K562 (cell line): ENCODE measurements at regions not wholly inside any gene's neighbourhood (a gene's known extent, or its start where the extent isn't known, plus 50 kb on each side); places are given as distances from the start of the nearest gene placed in this dataset.

Source experiments
- ATAC-seq: fragments of 200-7000 bp; cut with Tn5 transposase; 3 replicates; pipeline ENCODE4 v1.9.1; 2020; ENCODE audit warnings: moderate library complexity
- BruUV-seq: library from RNA; stranded (reverse); fragments of 400-500 nt; replicated peaks from 2 replicates; lab custom pipeline; 2021; lab: Mats Ljungman, UMichigan
- CTCF ChIA-PET: fragments of 300-600 bp; formaldehyde crosslinking; extraction: SDS; loops from one replicate; lab custom pipeline; 2021; ENCODE audit warnings: low intra/inter-chr PET ratio; lab: Yijun Ruan, JAX
- POLR2A ChIA-PET: fragments of 300-600, 350-650 bp; sonication (Branson Sonifier 250); formaldehyde crosslinking; extraction: SDS; loops from one replicate; lab custom pipeline; 2021; ENCODE audit warnings: antibody characterized with exemption, inconsistent platforms; lab: Yijun Ruan, JAX
- DNase-seq, 4 experiments: peaks; one replicate each; pipeline versions ENCODE4 v3.0.0 to v3.0.0-alpha.2; 2011 to 2018; ENCODE audit warnings: low spot score in 3 of 4, mixed read lengths in 3 of 4; ENCODE audit errors: extremely low read depth in 1 of 4
- FAIRE-seq: peaks from 2 replicates; lab custom pipeline; 2011; peaks lifted over from hg19 to GRCh38; lab: Jason Lieb, UNC
- H2AFZ ChIP-seq: 2 replicates; pipeline ENCODE4 v1.6.0; 2011; ENCODE audit warnings: low read depth, low read length, control low read depth, inconsistent platforms
- H3K27ac ChIP-seq: fragments of 200-600 bp; 3 replicates; pipeline ENCODE4 v1.8.0; 2011; ENCODE audit warnings: low read depth, mild to moderate bottlenecking, control low read depth, inconsistent platforms, low read length, moderate library complexity, mixed read lengths; ENCODE audit errors: extremely low read depth
- H3K27me3 ChIP-seq, 2 experiments: fragments of 300-600 bp in 1 of 2; 2 replicates in 1 of 2; 3 replicates in 1 of 2; pipeline versions ENCODE4 v1.6.0 to v1.8.0; 2011; ENCODE audit warnings: inconsistent platforms in 2 of 2, low read length in 2 of 2, mild to moderate bottlenecking in 1 of 2, mixed read lengths in 1 of 2, moderate library complexity in 1 of 2; ENCODE audit not compliant: control insufficient read depth in 2 of 2, insufficient read depth in 2 of 2
- H3K36me3 ChIP-seq: fragments of 300-600 bp; 3 replicates; pipeline ENCODE4 v1.8.0; 2011; ENCODE audit warnings: mild to moderate bottlenecking, low read length, inconsistent platforms; ENCODE audit not compliant: control insufficient read depth, insufficient read depth
- H3K4me1 ChIP-seq, 2 experiments: fragments of 200-600 bp in 1 of 2; replicated peaks in 1 of 2; 2 replicates in 1 of 2; 3 replicates in 1 of 2; pipeline versions ENCODE4 v1.5.1 to v1.8.0; 2011; ENCODE audit warnings: inconsistent platforms in 2 of 2, low read length in 2 of 2, mild to moderate bottlenecking in 1 of 2, mixed read lengths in 1 of 2, moderate library complexity in 1 of 2; ENCODE audit not compliant: control insufficient read depth in 2 of 2, insufficient read depth in 2 of 2
- H3K4me2 ChIP-seq: 2 replicates; pipeline ENCODE4 v1.6.1; 2011; ENCODE audit warnings: low read length, control low read depth, inconsistent platforms, mixed read lengths; ENCODE audit not compliant: insufficient read depth
- H3K4me3 ChIP-seq: fragments of 200-600 bp; sonication (generic), shearing (Covaris generic); 2 replicates; pipeline ENCODE4 v1.5.1; 2016; ENCODE audit warnings: control low read depth, inconsistent platforms
- H3K79me2 ChIP-seq: fragments of 200-600 bp; 3 replicates; pipeline ENCODE4 v1.8.0; 2011; ENCODE audit warnings: low read length, inconsistent platforms; ENCODE audit not compliant: control insufficient read depth, insufficient read depth
- H3K9ac ChIP-seq, 2 experiments: 2 replicates each; pipeline versions ENCODE4 v1.6.0 to v1.6.1; 2011; ENCODE audit warnings: low read depth in 2 of 2, low read length in 2 of 2, control low read depth in 1 of 2, inconsistent platforms in 1 of 2, mild to moderate bottlenecking in 1 of 2, mixed read lengths in 1 of 2; ENCODE audit not compliant: insufficient read depth in 1 of 2
- H3K9me1 ChIP-seq: one replicate; pipeline ENCODE4 v1.6.0; 2011; ENCODE audit warnings: inconsistent platforms, mild to moderate bottlenecking, low read length, moderate library complexity; ENCODE audit not compliant: control insufficient read depth, insufficient read depth
- H3K9me3 ChIP-seq: replicated peaks from 2 replicates; pipeline ENCODE4 v1.5.1; 2011; ENCODE audit warnings: low read depth, low read length, inconsistent platforms; ENCODE audit not compliant: control insufficient read depth, insufficient read depth
- H4K20me1 ChIP-seq: replicated peaks from 2 replicates; pipeline ENCODE4 v1.6.1; 2011; ENCODE audit warnings: low read length, inconsistent platforms, mixed read lengths; ENCODE audit not compliant: control insufficient read depth, insufficient read depth
- HMG20A ChIP-seq: fragments of 450-650 bp; formaldehyde crosslinking; conservative IDR thresholded peaks from 2 replicates; pipeline ENCODE4 v1.4.0; 2020; ENCODE audit warnings: mild to moderate bottlenecking, mixed read lengths
- MCM3 ChIP-seq: fragments of 450-650 bp; IDR thresholded peaks from 2 replicates; pipeline ENCODE4 v1.6.1; 2016
- POLR2AphosphoS5 ChIP-seq: IDR thresholded peaks from 2 replicates; pipeline ENCODE4 v1.6.1; 2011; ENCODE audit warnings: mild to moderate bottlenecking, low read depth, low read length, moderate library complexity; ENCODE audit not compliant: control insufficient read depth, insufficient read depth
- RBM14 ChIP-seq: fragments of 200-400 bp; formaldehyde crosslinking; IDR thresholded peaks from 2 replicates; pipeline ENCODE4 v1.6.1; 2018; ENCODE audit warnings: low read depth, mild to moderate bottlenecking, low read length, moderate library complexity, borderline replicate concordance; ENCODE audit not compliant: insufficient read depth
- RBM34 ChIP-seq: fragments of 200-400 bp; formaldehyde crosslinking; IDR thresholded peaks from 2 replicates; pipeline ENCODE4 v1.6.1; 2018; ENCODE audit warnings: low read length, borderline replicate concordance; ENCODE audit not compliant: insufficient read depth
- RNF2 ChIP-seq: sonication (generic); IDR thresholded peaks from 2 replicates; pipeline ENCODE4 v1.6.1; 2016
- STAT5A ChIP-seq: IDR thresholded peaks from 2 replicates; pipeline ENCODE4 v1.6.1; 2012; ENCODE audit warnings: low read length, inconsistent platforms, borderline replicate concordance
- TAF15 ChIP-seq: fragments of 200-400 bp; formaldehyde crosslinking; IDR thresholded peaks from 2 replicates; pipeline ENCODE4 v1.6.1; 2017; ENCODE audit warnings: mild to moderate bottlenecking, low read depth, low read length, moderate library complexity
- ZBTB17 ChIP-seq: fragments of 450-650 bp; formaldehyde crosslinking; IDR thresholded peaks from 2 replicates; pipeline ENCODE4 v1.4.0; 2020; ENCODE audit warnings: mild to moderate bottlenecking
- ZNF444 ChIP-seq: fragments of 250-450 bp; sonication (Bioruptor Pico); IDR thresholded peaks from 2 replicates; pipeline ENCODE4 v1.4.0; 2020; ENCODE audit warnings: mild to moderate bottlenecking, moderate library complexity
- ZNF696 ChIP-seq: fragments of 250-450 bp; sonication (Bioruptor Pico); conservative IDR thresholded peaks from 2 replicates; pipeline ENCODE4 v1.4.0; 2020; ENCODE audit warnings: mild to moderate bottlenecking, moderate library complexity
- ZNF764 ChIP-seq: fragments of 250-450 bp; sonication (Bioruptor Pico); IDR thresholded peaks from 2 replicates; pipeline ENCODE4 v1.4.0; 2020; ENCODE audit warnings: low read depth, mild to moderate bottlenecking, moderate library complexity
- WGBS: fragments of 100-300 bp; shearing (Covaris generic); methylation state at CpG from one replicate; pipeline ENCODE4 v1.1.6; 2016; ENCODE audit warnings: low coverage, mixed read lengths; ENCODE audit not compliant: insufficient coverage; ENCODE audit errors: missing lambda C conversion rate; 5-methylcytosine and 5-hydroxymethylcytosine counted together
- in situ Hi-C: fragments of 300-500 bp; cut with MboI; formaldehyde crosslinking; loops from 4 replicates; pipeline ENCODE4 v1.15.0; 2018; ENCODE audit warnings: inconsistent platforms, mixed read lengths
- intact Hi-C: fragments of 100-400 bp; cut with micrococcal nuclease; formaldehyde crosslinking; loops from 2 replicates; pipeline ENCODE4 v1.14.2; 2022
- TF ChIP-seq, protein P1 (sequence below): sonication (generic); formaldehyde crosslinking; IDR thresholded peaks from 2 replicates; pipeline ENCODE4 v1.8.0; 2023; ENCODE audit warnings: missing genetic modification reagents, mild to moderate bottlenecking, borderline replicate concordance
- TF ChIP-seq, protein P2 (sequence below): sonication (generic); formaldehyde crosslinking; IDR thresholded peaks from 2 replicates; pipeline ENCODE4 v1.9.0; 2022; ENCODE audit warnings: mild to moderate bottlenecking, missing genetic modification reagents

DNA sequence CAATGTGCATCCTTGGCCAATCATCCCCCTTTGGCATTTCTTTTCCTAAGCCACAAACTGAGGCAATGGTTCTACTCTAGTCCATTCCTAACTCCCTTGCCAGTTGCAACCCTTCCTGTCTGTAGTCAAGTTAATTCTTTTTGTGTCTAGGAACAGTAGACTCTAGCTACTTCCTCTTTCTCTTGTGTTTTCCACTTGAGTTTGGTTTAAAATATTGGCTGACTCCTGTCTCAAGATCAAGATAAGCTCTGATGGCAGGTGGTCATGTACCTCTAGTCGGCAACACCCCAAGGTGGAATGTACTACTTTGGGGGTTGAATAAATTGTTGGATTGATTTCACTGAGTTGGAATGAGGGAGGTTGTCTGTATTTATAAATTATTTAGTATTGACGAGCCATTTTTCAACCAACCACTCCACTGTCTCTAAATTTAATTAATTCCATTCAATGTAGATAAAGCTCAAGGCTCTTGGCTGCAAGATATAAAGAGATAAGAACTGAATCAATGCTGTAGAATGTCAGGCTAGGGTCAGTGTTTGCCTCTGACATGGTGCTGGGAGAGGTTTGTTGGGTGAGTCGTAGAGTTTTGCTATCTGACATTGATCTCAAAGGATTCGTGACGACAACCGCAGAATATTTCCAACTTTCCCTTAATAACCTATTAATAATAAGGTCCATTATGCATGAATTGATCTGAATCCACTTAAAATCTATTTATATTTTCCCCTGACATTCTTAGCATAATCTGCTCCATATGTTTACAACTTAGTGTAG lies 188.7 kb upstream of the APCDD1 start (continued):
- TF ChIP-seq, protein P1, sequence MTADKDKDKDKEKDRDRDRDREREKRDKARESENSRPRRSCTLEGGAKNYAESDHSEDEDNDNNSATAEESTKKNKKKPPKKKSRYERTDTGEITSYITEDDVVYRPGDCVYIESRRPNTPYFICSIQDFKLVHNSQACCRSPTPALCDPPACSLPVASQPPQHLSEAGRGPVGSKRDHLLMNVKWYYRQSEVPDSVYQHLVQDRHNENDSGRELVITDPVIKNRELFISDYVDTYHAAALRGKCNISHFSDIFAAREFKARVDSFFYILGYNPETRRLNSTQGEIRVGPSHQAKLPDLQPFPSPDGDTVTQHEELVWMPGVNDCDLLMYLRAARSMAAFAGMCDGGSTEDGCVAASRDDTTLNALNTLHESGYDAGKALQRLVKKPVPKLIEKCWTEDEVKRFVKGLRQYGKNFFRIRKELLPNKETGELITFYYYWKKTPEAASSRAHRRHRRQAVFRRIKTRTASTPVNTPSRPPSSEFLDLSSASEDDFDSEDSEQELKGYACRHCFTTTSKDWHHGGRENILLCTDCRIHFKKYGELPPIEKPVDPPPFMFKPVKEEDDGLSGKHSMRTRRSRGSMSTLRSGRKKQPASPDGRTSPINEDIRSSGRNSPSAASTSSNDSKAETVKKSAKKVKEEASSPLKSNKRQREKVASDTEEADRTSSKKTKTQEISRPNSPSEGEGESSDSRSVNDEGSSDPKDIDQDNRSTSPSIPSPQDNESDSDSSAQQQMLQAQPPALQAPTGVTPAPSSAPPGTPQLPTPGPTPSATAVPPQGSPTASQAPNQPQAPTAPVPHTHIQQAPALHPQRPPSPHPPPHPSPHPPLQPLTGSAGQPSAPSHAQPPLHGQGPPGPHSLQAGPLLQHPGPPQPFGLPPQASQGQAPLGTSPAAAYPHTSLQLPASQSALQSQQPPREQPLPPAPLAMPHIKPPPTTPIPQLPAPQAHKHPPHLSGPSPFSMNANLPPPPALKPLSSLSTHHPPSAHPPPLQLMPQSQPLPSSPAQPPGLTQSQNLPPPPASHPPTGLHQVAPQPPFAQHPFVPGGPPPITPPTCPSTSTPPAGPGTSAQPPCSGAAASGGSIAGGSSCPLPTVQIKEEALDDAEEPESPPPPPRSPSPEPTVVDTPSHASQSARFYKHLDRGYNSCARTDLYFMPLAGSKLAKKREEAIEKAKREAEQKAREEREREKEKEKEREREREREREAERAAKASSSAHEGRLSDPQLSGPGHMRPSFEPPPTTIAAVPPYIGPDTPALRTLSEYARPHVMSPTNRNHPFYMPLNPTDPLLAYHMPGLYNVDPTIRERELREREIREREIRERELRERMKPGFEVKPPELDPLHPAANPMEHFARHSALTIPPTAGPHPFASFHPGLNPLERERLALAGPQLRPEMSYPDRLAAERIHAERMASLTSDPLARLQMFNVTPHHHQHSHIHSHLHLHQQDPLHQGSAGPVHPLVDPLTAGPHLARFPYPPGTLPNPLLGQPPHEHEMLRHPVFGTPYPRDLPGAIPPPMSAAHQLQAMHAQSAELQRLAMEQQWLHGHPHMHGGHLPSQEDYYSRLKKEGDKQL, result no peak
- TF ChIP-seq MCM3 (no peak), HMG20A (CRISPR knock-in tag) (no peak), ZNF764 (CRISPR knock-in tag) (no peak), ZNF696 (CRISPR knock-in tag) (no peak)

DNA sequence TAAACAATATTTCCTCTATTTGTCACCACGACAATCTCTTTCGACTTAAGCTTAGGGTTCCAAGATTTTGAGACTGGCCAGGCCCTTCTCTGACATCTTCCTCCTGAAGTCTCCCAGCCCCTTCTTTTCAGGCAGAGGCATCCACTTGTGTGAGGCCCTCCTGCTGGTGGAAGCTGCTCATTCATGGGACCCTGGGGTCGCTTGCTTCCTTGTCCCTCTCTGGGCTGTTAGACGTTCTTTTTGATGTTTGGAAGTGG lies 188.2 kb upstream of the APCDD1 start:
- peaks cover 8 to 38% of the 10 kb centered on the region in 2 experiments; a peak in 3 of 5 replicates for H3K27me3 ChIP-seq
- no peaks in the 10 kb centered on the region for H3K9me1 ChIP-seq
- FAIRE-seq (no peak), DNase-seq (no peak), ATAC-seq (no peak)
- no peaks in the 10 kb centered on the region for H3K36me3 ChIP-seq
- no peak overlapping the region for H3K9ac ChIP-seq
- no peaks in the 10 kb centered on the region for H3K79me2 ChIP-seq
- H3K4me3 ChIP-seq, result no peak overlapping the region
- no peaks in the 10 kb centered on the region for H4K20me1 ChIP-seq
- no TSS peak for BruUV-seq
- in situ Hi-C loops (no loop called here), intact Hi-C loops (no loop called here)
- ChIA-PET POLR2A (interaction anchor here (0.7 kb wide), 1 partner anchor 275 kb away, joined by 3 read pairs; no protein-coding TSS in a partner anchor), CTCF (no interaction called here)
- H3K4me2 ChIP-seq, result no peak overlapping the region
- no peaks in the 10 kb centered on the region for H3K4me1 ChIP-seq
- no peak overlapping the region for H2AFZ ChIP-seq
- H3K9me3 ChIP-seq, result no peaks in the 10 kb centered on the region
- no peak overlapping the region for H3K27ac ChIP-seq
- WGBS, result 4% methylated on average over 4 of the region's 4 CpGs
- TF ChIP-seq, protein P2, sequence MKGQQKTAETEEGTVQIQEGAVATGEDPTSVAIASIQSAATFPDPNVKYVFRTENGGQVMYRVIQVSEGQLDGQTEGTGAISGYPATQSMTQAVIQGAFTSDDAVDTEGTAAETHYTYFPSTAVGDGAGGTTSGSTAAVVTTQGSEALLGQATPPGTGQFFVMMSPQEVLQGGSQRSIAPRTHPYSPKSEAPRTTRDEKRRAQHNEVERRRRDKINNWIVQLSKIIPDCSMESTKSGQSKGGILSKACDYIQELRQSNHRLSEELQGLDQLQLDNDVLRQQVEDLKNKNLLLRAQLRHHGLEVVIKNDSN, result no peak
- TF ChIP-seq POLR2AphosphoS5 (no peak), RBM14 (no peak), TAF15 (no peak), RNF2 (no peak), ZBTB17 (CRISPR knock-in tag) (no peak), RBM34 (no peak), ZNF444 (CRISPR knock-in tag) (no peak), STAT5A (no peak)
